ENCODE measurements at regions not wholly inside any gene's neighbourhood (a gene's known extent, or its start where the extent isn't known, plus 50 kb on each side); places are given as distances from the start of the nearest gene placed in this dataset.

GRCh38 chr21:21661741-21662140 is 663.5 kb downstream of the NCAM2 start:
- TF ChIP-seq CTCF (IDR thresholded peaks at IDR 0.05; ENCODE audit: control extremely low read depth in 1 of 3, insufficient read depth in 1 of 3, low read depth in 1 of 3, low read length in 3 of 3) (no peak), SP2 (IDR thresholded peaks at IDR 0.05; ENCODE audit: low read length) (no peak), TAF1 (IDR thresholded peaks at IDR 0.05; ENCODE audit: low read depth, low read length) (no peak)

Data from H1 (cell line).